ENCODE measurements at regions not wholly inside any gene's neighbourhood (a gene's known extent, or its start where the extent isn't known, plus 50 kb on each side); places are given as distances from the start of the nearest gene placed in this dataset.
"Not testable (repeated sequence)": the region's sequence is repeated elsewhere in the genome, so short reads cannot be mapped to it uniquely, and the experiment has no call there.

- Histone ChIP-seq H3K4me1 (replicated peaks in 1 of 2) (no peaks in the 10 kb centered on the region), H3K4me3 (no peak overlapping the region), H3K9me3 (replicated peaks in 1 of 3) (no peaks in the 10 kb centered on the region), H3K27me3 (no peaks in the 10 kb centered on the region), H3K27ac (no peak overlapping the region), H3K36me3 (replicated peaks in 1 of 2) (no peaks in the 10 kb centered on the region)
- TF ChIP-seq, protein P1, sequence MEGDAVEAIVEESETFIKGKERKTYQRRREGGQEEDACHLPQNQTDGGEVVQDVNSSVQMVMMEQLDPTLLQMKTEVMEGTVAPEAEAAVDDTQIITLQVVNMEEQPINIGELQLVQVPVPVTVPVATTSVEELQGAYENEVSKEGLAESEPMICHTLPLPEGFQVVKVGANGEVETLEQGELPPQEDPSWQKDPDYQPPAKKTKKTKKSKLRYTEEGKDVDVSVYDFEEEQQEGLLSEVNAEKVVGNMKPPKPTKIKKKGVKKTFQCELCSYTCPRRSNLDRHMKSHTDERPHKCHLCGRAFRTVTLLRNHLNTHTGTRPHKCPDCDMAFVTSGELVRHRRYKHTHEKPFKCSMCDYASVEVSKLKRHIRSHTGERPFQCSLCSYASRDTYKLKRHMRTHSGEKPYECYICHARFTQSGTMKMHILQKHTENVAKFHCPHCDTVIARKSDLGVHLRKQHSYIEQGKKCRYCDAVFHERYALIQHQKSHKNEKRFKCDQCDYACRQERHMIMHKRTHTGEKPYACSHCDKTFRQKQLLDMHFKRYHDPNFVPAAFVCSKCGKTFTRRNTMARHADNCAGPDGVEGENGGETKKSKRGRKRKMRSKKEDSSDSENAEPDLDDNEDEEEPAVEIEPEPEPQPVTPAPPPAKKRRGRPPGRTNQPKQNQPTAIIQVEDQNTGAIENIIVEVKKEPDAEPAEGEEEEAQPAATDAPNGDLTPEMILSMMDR (IDR thresholded peaks at IDR 0.05), result no peak
- no peak for TF ChIP-seq POLR2A (IDR thresholded peaks at IDR 0.05)
- intact Hi-C loops (cut with DNase I), result no loop called here
- DNase-seq, result no peak
Measured at GRCh38 chr3:158026236-158026635, 80.0 kb downstream of the SHOX2 start.

- H3K36me3 ChIP-seq (replicated peaks in 1 of 2); H3K27ac ChIP-seq; intact Hi-C loops (cut with DNase I); H3K27me3 ChIP-seq; H3K9me3 ChIP-seq (replicated peaks in 1 of 3); H3K4me1 ChIP-seq (replicated peaks in 1 of 2); DNase-seq; H3K4me3 ChIP-seq: not testable (repeated sequence)
- WGBS, 4 donors, result 74 to 87% methylated on average over 3 to 11 of the region's 18 CpGs; no CpG with 5 or more reads in 2 of the 4 donors
Measured at GRCh38 chr3:158019897-158020296, 86.3 kb downstream of the SHOX2 start.

DNA sequence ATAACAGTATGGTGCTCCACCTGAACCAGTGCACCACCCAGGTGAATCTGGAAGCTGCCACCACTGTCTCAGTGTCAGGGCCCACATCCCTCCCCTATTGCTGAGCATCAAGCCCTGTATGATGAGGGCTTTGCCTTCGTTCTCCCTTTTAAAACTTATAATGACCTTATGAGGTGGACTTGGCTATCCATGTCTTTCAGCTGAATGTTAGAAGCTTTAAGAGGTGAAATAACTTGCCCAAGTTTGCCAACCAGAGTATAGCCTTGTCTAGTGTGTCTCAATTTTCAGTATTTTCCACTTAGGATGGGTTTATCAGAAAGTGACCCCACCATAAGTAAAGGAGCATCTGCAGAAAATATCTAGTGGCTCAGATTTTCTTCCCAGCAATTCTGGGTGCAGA, 87.8 kb downstream of the SHOX2 start:
- WGBS, 4 donors, result 70 to 78% (median 74%) methylated on average over 1 of the region's 1 CpG
- no peak for DNase-seq
- no peaks in the 10 kb centered on the region for H3K4me1 ChIP-seq (replicated peaks in 1 of 2)
- TF ChIP-seq POLR2A (IDR thresholded peaks at IDR 0.05), result no peak
- TF ChIP-seq, protein P1 (IDR thresholded peaks at IDR 0.05), result no peak
- H3K4me3 ChIP-seq, result no peak overlapping the region
- intact Hi-C loops (cut with DNase I), result no loop called here
- H3K27ac ChIP-seq, result no peak overlapping the region
- no peaks in the 10 kb centered on the region for H3K27me3 ChIP-seq
- no peaks in the 10 kb centered on the region for H3K9me3 ChIP-seq (replicated peaks in 1 of 3)
- no peaks in the 10 kb centered on the region for H3K36me3 ChIP-seq (replicated peaks in 1 of 2)

GRCh38 chr3:158012901-158013300, 93.3 kb downstream of the SHOX2 start:
- no peak overlapping the region for H3K4me3 ChIP-seq
- no peaks in the 10 kb centered on the region for H3K27me3 ChIP-seq
- DNase-seq, result no peak
- no peaks in the 10 kb centered on the region for H3K4me1 ChIP-seq (replicated peaks in 1 of 2)
- intact Hi-C loops (cut with DNase I), result no loop called here
- H3K36me3 ChIP-seq (replicated peaks in 1 of 2), result no peaks in the 10 kb centered on the region
- no peak overlapping the region for H3K27ac ChIP-seq
- no peak for TF ChIP-seq POLR2A (IDR thresholded peaks at IDR 0.05)
- TF ChIP-seq, protein P1 (IDR thresholded peaks at IDR 0.05), result no peak
- H3K9me3 ChIP-seq (replicated peaks in 1 of 3), result no peaks in the 10 kb centered on the region

- Histone ChIP-seq H3K9me3 (replicated peaks in 1 of 3) (no peaks in the 10 kb centered on the region), H3K27ac (no peak overlapping the region), H3K27me3 (no peaks in the 10 kb centered on the region), H3K36me3 (replicated peaks in 1 of 2) (no peaks in the 10 kb centered on the region), H3K4me1 (replicated peaks in 1 of 2) (no peaks in the 10 kb centered on the region), H3K4me3 (no peak overlapping the region)
- intact Hi-C loops (cut with DNase I), result no loop called here
- WGBS, 4 donors, result 50 to 70% (median 52%) methylated on average over 10 of the region's 10 CpGs
- no peak for DNase-seq
- TF ChIP-seq POLR2A (IDR thresholded peaks at IDR 0.05), result no peak
- TF ChIP-seq, protein P1 (IDR thresholded peaks at IDR 0.05), result no peak
Measured at GRCh38 chr3:158005391-158006100, 100.7 kb downstream of the SHOX2 start.
